Pancreas (tissue), 10 donors: ENCODE measurements at regions not wholly inside any gene's neighbourhood (a gene's known extent, or its start where the extent isn't known, plus 50 kb on each side); places are given as distances from the start of the nearest gene placed in this dataset.
A peak's percentile ranks its signal among the peaks of the same experiment; 100 is the strongest.

ENCODE experiments used
- ATAC-seq, 4 donors: fragments of 200-7000 bp; cut with Tn5 transposase; one replicate each; pipeline versions ENCODE4 v1.8.0 to v1.9.1; 2020; ENCODE audit warnings: mild to moderate bottlenecking in 4 of 4, moderate library complexity in 4 of 4
- DNase-seq, 6 donors: peaks; one replicate each; pipeline ENCODE4 v3.0.0-alpha.2; 2020
- FAIRE-seq: peaks from 2 replicates; lab custom pipeline; 2012; peaks lifted over from hg19 to GRCh38; lab: Jason Lieb, UNC
- H3K27ac ChIP-seq, 4 donors: fragments of 200-600 bp; sonication (generic); 1 replicate in 3 of 4; 2 replicates in 1 of 4; pipeline versions ENCODE4 v1.5.0 to v1.8.0; 2020
- H3K27me3 ChIP-seq, 4 donors: fragments of 200-600 bp; one replicate each; pipeline ENCODE4 v1.8.0; 2021
- H3K36me3 ChIP-seq, 3 donors: fragments of 200-600 bp; sonication (generic) in 1 of 3; one replicate each; pipeline versions ENCODE4 v1.5.0 to v1.8.0; 2020 to 2021
- H3K4me1 ChIP-seq, 3 donors: fragments of 200-600 bp; one replicate each; pipeline ENCODE4 v1.8.0; 2021
- H3K4me3 ChIP-seq, 4 donors: fragments of 200-600 bp; sonication (generic) in 2 of 4; one replicate each; pipeline versions ENCODE4 v1.5.0 to v1.8.0; 2020 to 2021
- H3K9me3 ChIP-seq, 4 donors: fragments of 200-600 bp; one replicate each; pipeline ENCODE4 v1.8.0; 2021
- WGBS, 2 donors: extraction: QIAGEN DNeasy Blood & Tissue Kit; methylation state at CpG; one replicate each; pipeline ENCODE4 v1.1.7; 2013; 5-methylcytosine and 5-hydroxymethylcytosine counted together
- intact Hi-C, 3 donors: fragments of 100-400 bp; cut with DNase I; formaldehyde crosslinking; loops; one replicate each; pipeline versions ENCODE4 v1.11.1 to v1.14.2; 2022
- TF ChIP-seq, protein P1 (sequence below), 4 donors: fragments of 200-600 bp; sonication (generic) in 3 of 4; IDR thresholded peaks; one replicate each; pipeline versions ENCODE4 v1.5.0 to v1.8.0; 2021; ENCODE audit warnings: antibody characterized with exemption in 4 of 4
- donor health status: healthy with polysubstance abuse.
- donor health status: DM: no; HTN: no; CAD: no; lungs with moderate emphysema.
- donor health status: DM: no; HTN: no; CAD: no.
- donor health status: control.
- donor health status: control.
- donor health status: Bipolar disorder and iron deficiency.
- donor health status: DM: yes; HTN: yes; CAD: no.
- donor health status: DM: no; HTN: no; CAD: no.
- donor health status: DM: no; HTN: no; CAD: no.
- donor health status: DM: yes; HTN: yes; CAD: no.

DNA sequence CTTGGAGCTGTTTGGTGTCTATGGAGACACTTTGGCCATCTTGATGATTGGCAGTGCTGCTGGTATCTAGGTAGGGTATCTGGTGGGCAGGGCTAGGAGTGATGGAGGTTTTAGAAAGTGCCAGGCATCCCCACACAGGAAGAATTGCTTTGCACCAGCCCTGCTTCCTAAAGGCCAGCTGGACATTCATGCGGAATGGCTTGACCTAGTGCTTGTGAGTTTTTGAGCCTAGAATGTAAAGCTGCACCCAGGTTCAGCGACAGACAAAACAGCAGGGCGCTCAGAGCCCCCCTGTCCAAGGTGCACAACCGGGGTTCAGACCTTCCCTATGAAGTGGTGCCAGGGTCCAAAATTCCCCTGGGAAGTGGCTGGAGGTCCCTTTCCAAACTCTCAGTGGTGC, 93.1 kb downstream of the ING1 start:
- TF ChIP-seq, protein P1, sequence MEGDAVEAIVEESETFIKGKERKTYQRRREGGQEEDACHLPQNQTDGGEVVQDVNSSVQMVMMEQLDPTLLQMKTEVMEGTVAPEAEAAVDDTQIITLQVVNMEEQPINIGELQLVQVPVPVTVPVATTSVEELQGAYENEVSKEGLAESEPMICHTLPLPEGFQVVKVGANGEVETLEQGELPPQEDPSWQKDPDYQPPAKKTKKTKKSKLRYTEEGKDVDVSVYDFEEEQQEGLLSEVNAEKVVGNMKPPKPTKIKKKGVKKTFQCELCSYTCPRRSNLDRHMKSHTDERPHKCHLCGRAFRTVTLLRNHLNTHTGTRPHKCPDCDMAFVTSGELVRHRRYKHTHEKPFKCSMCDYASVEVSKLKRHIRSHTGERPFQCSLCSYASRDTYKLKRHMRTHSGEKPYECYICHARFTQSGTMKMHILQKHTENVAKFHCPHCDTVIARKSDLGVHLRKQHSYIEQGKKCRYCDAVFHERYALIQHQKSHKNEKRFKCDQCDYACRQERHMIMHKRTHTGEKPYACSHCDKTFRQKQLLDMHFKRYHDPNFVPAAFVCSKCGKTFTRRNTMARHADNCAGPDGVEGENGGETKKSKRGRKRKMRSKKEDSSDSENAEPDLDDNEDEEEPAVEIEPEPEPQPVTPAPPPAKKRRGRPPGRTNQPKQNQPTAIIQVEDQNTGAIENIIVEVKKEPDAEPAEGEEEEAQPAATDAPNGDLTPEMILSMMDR (IDR thresholded peaks at IDR 0.05), result no peak
- intact Hi-C loops, result no loop called here
- H3K4me1 ChIP-seq, result peaks cover 0 to 4% (median 0%) of the 10 kb centered on the region in 3 donors
- no peak for DNase-seq
- 90 to 96% methylated on average over 4 of the region's 4 CpGs for WGBS, 2 donors
- H3K4me3 ChIP-seq, result no peak overlapping the region
- ATAC-seq, result no peak
- FAIRE-seq, result no peak
- no peaks in the 10 kb centered on the region for H3K9me3 ChIP-seq
- no peak overlapping the region for H3K27ac ChIP-seq
- H3K36me3 ChIP-seq, result no peaks in the 10 kb centered on the region
- peaks cover 0 to 13% (median 3%) of the 10 kb centered on the region in 4 donors for H3K27me3 ChIP-seq

GRCh38 chr13:110807546-110807945, 94.0 kb downstream of the ING1 start:
- no peaks in the 10 kb centered on the region for H3K36me3 ChIP-seq
- H3K9me3 ChIP-seq, result no peaks in the 10 kb centered on the region
- WGBS, 2 donors, result 95 to 96% methylated on average over 1 of the region's 1 CpG
- DNase-seq (no peak), FAIRE-seq (no peak), ATAC-seq (no peak)
- H3K4me3 ChIP-seq, result no peak overlapping the region
- TF ChIP-seq, protein P1 (IDR thresholded peaks at IDR 0.05), result no peak
- peaks cover 0 to 20% (median 3%) of the 10 kb centered on the region in 4 donors for H3K27me3 ChIP-seq
- intact Hi-C loops, result no loop called here
- H3K4me1 ChIP-seq, result peaks cover 0 to 4% (median 0%) of the 10 kb centered on the region in 3 donors
- no peak overlapping the region for H3K27ac ChIP-seq

DNA sequence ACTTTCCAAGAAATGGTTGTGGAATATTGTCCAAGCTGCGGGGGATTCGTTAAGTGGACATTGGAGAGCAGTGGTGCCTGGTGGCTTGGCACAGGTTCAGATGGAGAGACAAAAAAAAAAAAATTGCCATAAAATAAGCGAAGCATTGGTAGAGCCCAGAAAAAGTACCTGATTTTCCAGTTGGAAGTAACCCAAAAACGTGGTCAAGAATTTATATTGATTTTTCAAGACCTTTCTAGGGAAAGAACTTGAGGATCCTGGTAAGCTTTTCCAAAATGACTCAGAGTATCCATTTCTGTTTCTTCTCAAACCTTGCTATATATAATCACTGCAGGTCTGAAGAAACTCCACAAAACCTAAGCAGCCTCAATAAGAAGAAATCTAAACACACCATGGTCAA, 94.6 kb downstream of the ING1 start:
- WGBS, 2 donors, result 50 to 51% methylated on average over 4 of the region's 4 CpGs
- Histone ChIP-seq H3K4me3 (no peak overlapping the region), H3K27ac (no peak overlapping the region), H3K36me3 (no peaks in the 10 kb centered on the region), H3K9me3 (no peaks in the 10 kb centered on the region), H3K27me3 (peaks cover 0 to 20% (median 3%) of the 10 kb centered on the region in 4 donors), H3K4me1 (peaks cover 0 to 4% (median 0%) of the 10 kb centered on the region in 3 donors)
- DNase-seq (no peak), FAIRE-seq (no peak), ATAC-seq (peak in 1 of 4 donors; percentile 34)
- intact Hi-C loops, result no loop called here
- TF ChIP-seq, protein P1 (IDR thresholded peaks at IDR 0.05), result no peak

- Histone ChIP-seq H3K27me3 (peaks cover 0 to 20% (median 3%) of the 10 kb centered on the region in 4 donors), H3K4me3 (no peak overlapping the region), H3K9me3 (no peaks in the 10 kb centered on the region), H3K36me3 (no peaks in the 10 kb centered on the region), H3K27ac (no peak overlapping the region), H3K4me1 (peaks cover 0 to 4% (median 0%) of the 10 kb centered on the region in 3 donors)
- intact Hi-C loops, result loop anchor here in 1 of 3 donors (10.0 kb wide), 1 partner anchor 215 kb away; no protein-coding TSS in a partner anchor
- FAIRE-seq, result no peak
- 22 to 23% methylated on average over 10 of the region's 10 CpGs for WGBS, 2 donors
- peak in 1 of 4 donors; percentile 24 for ATAC-seq
- TF ChIP-seq, protein P1 (IDR thresholded peaks at IDR 0.05), result no peak
- DNase-seq, result no peak
Measured at GRCh38 chr13:110809871-110810486, 96.5 kb downstream of the ING1 start.
